ENCODE measurements at regions not wholly inside any gene's neighbourhood (a gene's known extent, or its start where the extent isn't known, plus 50 kb on each side); places are given as distances from the start of the nearest gene placed in this dataset.
"Not testable (repeated sequence)": the region's sequence is repeated elsewhere in the genome, so short reads cannot be mapped to it uniquely, and the experiment has no call there.

- DNase-seq: no peak
Measured at GRCh38 chr6:113178349-113178748, 678.8 kb upstream of the MARCKS start.

GRCh38 chr6:113181164-113181563, 676.0 kb upstream of the MARCKS start:
- no peak for DNase-seq

- DNase-seq: peak; percentile 60
Measured at GRCh38 chr6:113182370-113183141, 674.6 kb upstream of the MARCKS start.

- DNase-seq: peak; percentile 81
Measured at GRCh38 chr6:113184291-113184690, 672.9 kb upstream of the MARCKS start.

- no peak for DNase-seq
Measured at GRCh38 chr6:113184736-113185135, 672.4 kb upstream of the MARCKS start.

- no peak for DNase-seq
Measured at GRCh38 chr6:113185299-113185698, 671.8 kb upstream of the MARCKS start.

- DNase-seq: no peak
Measured at GRCh38 chr6:113187661-113188060, 669.5 kb upstream of the MARCKS start.

- DNase-seq: no peak
Measured at GRCh38 chr6:113188962-113189361, 668.2 kb upstream of the MARCKS start.

- no peak for DNase-seq
Measured at GRCh38 chr6:113190170-113190569, 667.0 kb upstream of the MARCKS start.

- DNase-seq: no peak
Measured at GRCh38 chr6:113194090-113194489, 663.1 kb upstream of the MARCKS start.

GRCh38 chr6:113202852-113203714, 654.1 kb upstream of the MARCKS start:
- no peak for DNase-seq

GRCh38 chr6:113203715-113204110, 653.4 kb upstream of the MARCKS start:
- no peak for DNase-seq

- no peak for DNase-seq
Measured at GRCh38 chr6:113205553-113205952, 651.6 kb upstream of the MARCKS start.

GRCh38 chr6:113208726-113209125, 648.4 kb upstream of the MARCKS start:
- no peak for DNase-seq

- no peak for DNase-seq
Measured at GRCh38 chr6:113209315-113209714, 647.8 kb upstream of the MARCKS start.

GRCh38 chr6:113211170-113211569, 646.0 kb upstream of the MARCKS start:
- no peak for DNase-seq

- no peak for DNase-seq
Measured at GRCh38 chr6:113219783-113220182, 637.4 kb upstream of the MARCKS start.

GRCh38 chr6:113220832-113221231, 636.3 kb upstream of the MARCKS start:
- no peak for DNase-seq

GRCh38 chr6:113221850-113222249, 635.3 kb upstream of the MARCKS start:
- no peak for DNase-seq

- DNase-seq: peak; percentile 7
Measured at GRCh38 chr6:113246186-113246585, 611.0 kb upstream of the MARCKS start.

- no peak for DNase-seq
Measured at GRCh38 chr6:113248532-113248931, 608.6 kb upstream of the MARCKS start.

GRCh38 chr6:113254194-113254593, 603.0 kb upstream of the MARCKS start:
- DNase-seq: not testable (repeated sequence)

GRCh38 chr6:113258771-113259170, 598.4 kb upstream of the MARCKS start:
- no peak for DNase-seq

- DNase-seq: no peak
Measured at GRCh38 chr6:113271437-113271836, 585.7 kb upstream of the MARCKS start.

Data from amniotic stem cell (primary cell).